HepG2 (cell line): ENCODE measurements at regions not wholly inside any gene's neighbourhood (a gene's known extent, or its start where the extent isn't known, plus 50 kb on each side); places are given as distances from the start of the nearest gene placed in this dataset.

Source experiments
- ATAC-seq: fragments of 200-7000 bp; cut with Tn5 transposase; 3 replicates; pipeline ENCODE4 v1.9.1; 2020; ENCODE audit warnings: mild to moderate bottlenecking, moderate library complexity
- BruUV-seq: library from RNA; stranded (reverse); fragments of 400-500 nt; replicated peaks from 2 replicates; lab custom pipeline; 2021; lab: Mats Ljungman, UMichigan
- CTCF ChIA-PET: fragments of 300-600 bp; formaldehyde crosslinking; extraction: SDS; loops from one replicate; lab custom pipeline; 2021; ENCODE audit warnings: low total read pairs, inconsistent platforms, low intra/inter-chr PET ratio; lab: Yijun Ruan, JAX
- POLR2A ChIA-PET: fragments of 350-600 bp; sonication (Branson Sonifier 250); formaldehyde crosslinking; loops from one replicate; lab custom pipeline; 2020; ENCODE audit warnings: antibody characterized with exemption, inconsistent platforms; lab: Yijun Ruan, JAX
- DNase-seq: peaks from one replicate; pipeline ENCODE4 v3.0.0-alpha.2; 2015; ENCODE audit warnings: low spot score
- FAIRE-seq: peaks from 3 replicates; lab custom pipeline; 2011; peaks lifted over from hg19 to GRCh38; lab: Jason Lieb, UNC
- H2AFZ ChIP-seq: one replicate; pipeline ENCODE4 v1.6.1; 2011; ENCODE audit warnings: low read length, inconsistent platforms
- H3K27ac ChIP-seq: fragments of 300-600 bp; 3 replicates; pipeline ENCODE4 v1.8.0; 2011; ENCODE audit warnings: mixed run types, mild to moderate bottlenecking, mixed read lengths, low read length, inconsistent platforms; ENCODE audit not compliant: insufficient read depth; ENCODE audit errors: extremely low read length
- H3K27me3 ChIP-seq, 2 experiments: fragments of 200-600 bp in 1 of 2; 2 replicates in 1 of 2; 3 replicates in 1 of 2; pipeline versions ENCODE4 v1.6.0 to v1.8.0; 2011; ENCODE audit warnings: low read length in 2 of 2, mild to moderate bottlenecking in 2 of 2, moderate library complexity in 2 of 2, inconsistent platforms in 1 of 2; ENCODE audit not compliant: insufficient read depth in 2 of 2, control insufficient read depth in 1 of 2
- H3K36me3 ChIP-seq, 2 experiments: fragments of 200-600 bp in 1 of 2; replicated peaks in 1 of 2; 2 replicates in 1 of 2; 3 replicates in 1 of 2; pipeline versions ENCODE4 v1.5.1 to v1.8.0; 2011; ENCODE audit warnings: low read length in 2 of 2, inconsistent platforms in 1 of 2; ENCODE audit not compliant: insufficient read depth in 2 of 2, control insufficient read depth in 1 of 2
- H3K4me1 ChIP-seq: 2 replicates; pipeline ENCODE4 v1.5.1; 2012; ENCODE audit warnings: low read length, inconsistent platforms; ENCODE audit not compliant: insufficient read depth
- H3K4me2 ChIP-seq: 2 replicates; pipeline ENCODE4 v1.6.0; 2011; ENCODE audit warnings: low read depth, low read length, inconsistent platforms
- H3K4me3 ChIP-seq, 3 experiments: fragments of 200-600 bp in 1 of 3; sonication (generic), shearing (Covaris generic) in 1 of 3; replicated peaks in 1 of 3; 2 replicates each; pipeline ENCODE4 v1.5.1; 2011 to 2016; ENCODE audit warnings: low read length in 3 of 3, inconsistent platforms in 2 of 3, low read depth in 2 of 3, mild to moderate bottlenecking in 2 of 3, control low read depth in 1 of 3, mixed read lengths in 1 of 3; ENCODE audit not compliant: insufficient read depth in 1 of 3
- H3K79me2 ChIP-seq: one replicate; pipeline ENCODE4 v1.6.1; 2011; ENCODE audit warnings: low read length, inconsistent platforms; ENCODE audit not compliant: insufficient read depth
- H3K9ac ChIP-seq: 2 replicates; pipeline ENCODE4 v1.6.0; 2011; ENCODE audit warnings: mild to moderate bottlenecking, low read depth, low read length, inconsistent platforms; ENCODE audit not compliant: insufficient read depth
- H3K9me3 ChIP-seq: 2 replicates; pipeline ENCODE4 v1.5.1; 2012; ENCODE audit warnings: mild to moderate bottlenecking, low read length
- H4K20me1 ChIP-seq: 2 replicates; pipeline ENCODE4 v1.6.0; 2011; ENCODE audit warnings: inconsistent platforms, mild to moderate bottlenecking, low read length, moderate library complexity; ENCODE audit not compliant: insufficient read depth
- GATAD2A ChIP-seq: IDR thresholded peaks from 2 replicates; pipeline ENCODE4 v1.6.1; 2016
- POLR2AphosphoS2 ChIP-seq: IDR thresholded peaks from 2 replicates; pipeline ENCODE4 v1.6.1; 2011; ENCODE audit warnings: low read depth, low read length, improper control_type of control experiment
- RXRA ChIP-seq: sonication (generic); formaldehyde crosslinking; IDR thresholded peaks from 2 replicates; pipeline ENCODE4 v1.5.1; 2020; ENCODE audit warnings: missing genetic modification reagents
- TARDBP ChIP-seq: sonication (generic); formaldehyde crosslinking; IDR thresholded peaks from 2 replicates; pipeline ENCODE4 v1.8.0; 2022; ENCODE audit warnings: mild to moderate bottlenecking, missing genetic modification reagents
- TCF12 ChIP-seq, 2 experiments: fragments of 450-650 bp in 1 of 2; sonication (generic) in 1 of 2; formaldehyde crosslinking in 1 of 2; IDR thresholded peaks; 2 replicates each; pipeline versions ENCODE4 v1.6.1 to v1.8.0; 2017 to 2022; ENCODE audit warnings: antibody characterized with exemption in 1 of 2, mild to moderate bottlenecking in 1 of 2, missing genetic modification reagents in 1 of 2, moderate library complexity in 1 of 2
- ZFP41 ChIP-seq: sonication (generic); formaldehyde crosslinking; IDR thresholded peaks from 2 replicates; pipeline ENCODE4 v1.4.0; 2020; ENCODE audit warnings: mild to moderate bottlenecking, missing genetic modification reagents, borderline replicate concordance
- ZNF230 ChIP-seq: sonication (generic); formaldehyde crosslinking; IDR thresholded peaks from 2 replicates; pipeline ENCODE4 v1.4.0; 2020; ENCODE audit warnings: mild to moderate bottlenecking, missing genetic modification reagents
- ZNF232 ChIP-seq: sonication (generic); formaldehyde crosslinking; IDR thresholded peaks from 2 replicates; pipeline ENCODE4 v1.4.0; 2020; ENCODE audit warnings: missing genetic modification reagents, borderline replicate concordance
- ZNF282 ChIP-seq: fragments of 450-650 bp; IDR thresholded peaks from 2 replicates; pipeline ENCODE4 v1.6.1; 2018; ENCODE audit not compliant: partially characterized antibody
- ZNF577 ChIP-seq: sonication (generic); formaldehyde crosslinking; IDR thresholded peaks from 2 replicates; pipeline ENCODE4 v1.4.0; 2020; ENCODE audit warnings: mild to moderate bottlenecking, low read depth, missing genetic modification reagents, borderline replicate concordance
- ZNF891 ChIP-seq: sonication (generic); formaldehyde crosslinking; IDR thresholded peaks from 2 replicates; pipeline ENCODE4 v1.5.0; 2020; ENCODE audit warnings: mild to moderate bottlenecking, missing genetic modification reagents
- WGBS: methylation state at CpG from one replicate; pipeline ENCODE4 v1.1.6; 2017; ENCODE audit warnings: low lambda C conversion rate; 5-methylcytosine and 5-hydroxymethylcytosine counted together
- in situ Hi-C: cut with HindIII; loops from 2 replicates; pipeline ENCODE4 v1.10.0; 2017; ENCODE audit warnings: low pct_unique_long_range_greater_than_20kb; ENCODE audit not compliant: extremely low pct_ligation_motif_present
- intact Hi-C: fragments of 100-400 bp; cut with micrococcal nuclease; formaldehyde crosslinking; loops from one replicate; pipeline ENCODE4 v1.10.0; 2022; ENCODE audit not compliant: unreplicated experiment
- TF ChIP-seq, protein P1 (sequence below): sonication (generic); formaldehyde crosslinking; IDR thresholded peaks from 2 replicates; pipeline ENCODE4 v1.5.0; 2020; ENCODE audit warnings: mild to moderate bottlenecking, missing genetic modification reagents
- TF ChIP-seq, protein P2 (sequence below): sonication (generic); formaldehyde crosslinking; IDR thresholded peaks from 2 replicates; pipeline ENCODE4 v1.5.1; 2020; ENCODE audit warnings: missing genetic modification reagents, mild to moderate bottlenecking, borderline replicate concordance
- TF ChIP-seq, protein P3 (sequence below): sonication (generic); formaldehyde crosslinking; conservative IDR thresholded peaks from 2 replicates; pipeline ENCODE4 v1.4.0; 2020; ENCODE audit warnings: missing genetic modification reagents
- TF ChIP-seq, protein P4 (sequence below): sonication (generic); formaldehyde crosslinking; IDR thresholded peaks from 2 replicates; pipeline ENCODE4 v1.5.0; 2020; ENCODE audit warnings: mild to moderate bottlenecking, missing genetic modification reagents, borderline replicate concordance

DNA sequence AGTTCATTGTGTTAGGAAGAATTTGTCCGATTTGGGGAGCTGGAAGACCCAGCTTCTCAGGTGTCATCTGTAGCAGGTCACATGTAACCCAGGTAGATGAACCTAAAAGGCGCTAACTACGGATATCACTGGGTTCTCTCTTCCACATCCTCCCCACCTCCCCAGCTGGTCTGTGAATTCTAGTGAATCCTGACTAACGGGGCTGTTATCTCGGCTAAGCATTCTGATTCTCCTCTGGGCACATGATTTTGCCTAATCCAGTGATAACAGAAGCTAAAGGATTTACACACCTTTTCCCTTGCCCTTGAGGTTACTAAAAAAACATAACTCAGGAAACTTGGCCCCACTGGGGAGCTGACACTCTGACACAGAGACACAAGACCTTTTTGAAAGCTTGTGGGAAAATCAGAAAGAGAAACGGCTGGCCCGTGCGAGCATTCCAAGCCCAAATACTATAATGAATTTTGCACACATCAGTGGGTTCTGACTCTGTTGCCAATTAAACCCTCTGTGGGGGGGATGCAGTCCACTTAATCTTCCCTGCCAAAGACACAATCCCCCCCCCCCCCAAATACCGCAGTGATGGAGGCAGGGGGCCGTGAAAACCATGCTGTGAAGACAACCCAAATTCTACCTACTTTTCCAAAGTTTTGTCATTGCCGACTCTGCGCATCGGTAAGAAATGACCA, 81.0 kb upstream of the FZD10 start (continued):
- TF ChIP-seq, protein P1, sequence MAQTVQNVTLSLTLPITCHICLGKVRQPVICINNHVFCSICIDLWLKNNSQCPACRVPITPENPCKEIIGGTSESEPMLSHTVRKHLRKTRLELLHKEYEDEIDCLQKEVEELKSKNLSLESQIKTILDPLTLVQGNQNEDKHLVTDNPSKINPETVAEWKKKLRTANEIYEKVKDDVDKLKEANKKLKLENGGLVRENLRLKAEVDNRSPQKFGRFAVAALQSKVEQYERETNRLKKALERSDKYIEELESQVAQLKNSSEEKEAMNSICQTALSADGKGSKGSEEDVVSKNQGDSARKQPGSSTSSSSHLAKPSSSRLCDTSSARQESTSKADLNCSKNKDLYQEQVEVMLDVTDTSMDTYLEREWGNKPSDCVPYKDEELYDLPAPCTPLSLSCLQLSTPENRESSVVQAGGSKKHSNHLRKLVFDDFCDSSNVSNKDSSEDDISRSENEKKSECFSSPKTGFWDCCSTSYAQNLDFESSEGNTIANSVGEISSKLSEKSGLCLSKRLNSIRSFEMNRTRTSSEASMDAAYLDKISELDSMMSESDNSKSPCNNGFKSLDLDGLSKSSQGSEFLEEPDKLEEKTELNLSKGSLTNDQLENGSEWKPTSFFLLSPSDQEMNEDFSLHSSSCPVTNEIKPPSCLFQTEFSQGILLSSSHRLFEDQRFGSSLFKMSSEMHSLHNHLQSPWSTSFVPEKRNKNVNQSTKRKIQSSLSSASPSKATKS: no peak
- TF ChIP-seq, protein P2, sequence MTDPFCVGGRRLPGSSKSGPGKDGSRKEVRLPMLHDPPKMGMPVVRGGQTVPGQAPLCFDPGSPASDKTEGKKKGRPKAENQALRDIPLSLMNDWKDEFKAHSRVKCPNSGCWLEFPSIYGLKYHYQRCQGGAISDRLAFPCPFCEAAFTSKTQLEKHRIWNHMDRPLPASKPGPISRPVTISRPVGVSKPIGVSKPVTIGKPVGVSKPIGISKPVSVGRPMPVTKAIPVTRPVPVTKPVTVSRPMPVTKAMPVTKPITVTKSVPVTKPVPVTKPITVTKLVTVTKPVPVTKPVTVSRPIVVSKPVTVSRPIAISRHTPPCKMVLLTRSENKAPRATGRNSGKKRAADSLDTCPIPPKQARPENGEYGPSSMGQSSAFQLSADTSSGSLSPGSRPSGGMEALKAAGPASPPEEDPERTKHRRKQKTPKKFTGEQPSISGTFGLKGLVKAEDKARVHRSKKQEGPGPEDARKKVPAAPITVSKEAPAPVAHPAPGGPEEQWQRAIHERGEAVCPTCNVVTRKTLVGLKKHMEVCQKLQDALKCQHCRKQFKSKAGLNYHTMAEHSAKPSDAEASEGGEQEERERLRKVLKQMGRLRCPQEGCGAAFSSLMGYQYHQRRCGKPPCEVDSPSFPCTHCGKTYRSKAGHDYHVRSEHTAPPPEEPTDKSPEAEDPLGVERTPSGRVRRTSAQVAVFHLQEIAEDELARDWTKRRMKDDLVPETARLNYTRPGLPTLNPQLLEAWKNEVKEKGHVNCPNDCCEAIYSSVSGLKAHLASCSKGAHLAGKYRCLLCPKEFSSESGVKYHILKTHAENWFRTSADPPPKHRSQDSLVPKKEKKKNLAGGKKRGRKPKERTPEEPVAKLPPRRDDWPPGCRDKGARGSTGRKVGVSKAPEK (CRISPR knock-in tag): no peak
- no peak for TF ChIP-seq TCF12 (IDR thresholded peaks at IDR 0.05)
- TF ChIP-seq TCF12 (CRISPR knock-in tag; IDR thresholded peaks at IDR 0.05): no peak
- TF ChIP-seq GATAD2A (CRISPR knock-in tag): no peak
- no peak for TF ChIP-seq ZFP41
- TF ChIP-seq ZNF282: no peak
- no peak for TF ChIP-seq TARDBP (CRISPR knock-in tag)

DNA sequence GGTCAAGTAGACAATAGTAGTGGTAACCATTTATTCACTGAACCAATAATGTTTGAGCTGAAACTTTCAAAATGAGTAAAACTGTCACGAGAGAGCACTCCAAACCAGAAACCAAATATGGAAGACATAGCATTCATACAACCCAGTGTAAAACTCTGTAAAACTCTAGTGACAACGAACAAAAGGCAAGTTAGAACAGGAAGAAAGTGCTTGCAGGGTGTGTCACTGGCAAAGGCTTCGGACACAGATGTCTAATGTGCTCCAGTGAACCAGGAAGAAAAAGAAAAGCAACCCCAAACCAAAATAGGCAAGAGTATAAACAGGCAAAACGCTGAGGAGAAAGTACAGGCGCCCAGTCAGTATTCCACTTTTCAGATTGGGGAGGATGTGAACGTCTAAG, 79.3 kb upstream of the FZD10 start:
- CTCF ChIA-PET: no interaction called here
- Histone ChIP-seq H4K20me1 (no peaks in the 10 kb centered on the region), H3K9ac (no peak overlapping the region), H3K79me2 (no peaks in the 10 kb centered on the region), H3K27me3 (peaks cover 6 to 61% of the 10 kb centered on the region in 2 experiments; a peak in 4 of 5 replicates), H3K9me3 (no peaks in the 10 kb centered on the region), H3K4me1 (no peaks in the 10 kb centered on the region), H3K4me3 (no peak overlapping the region), H3K4me2 (no peak overlapping the region), H3K27ac (no peak overlapping the region), H2AFZ (no peak overlapping the region), H3K36me3 (no peaks in the 10 kb centered on the region)
- ATAC-seq (no peak), DNase-seq (no peak), FAIRE-seq (no peak)
- intact Hi-C loops (no loop called here), in situ Hi-C loops (no loop called here)
- BruUV-seq: no TSS peak
- 7% methylated on average over 6 of the region's 6 CpGs for WGBS
- POLR2A ChIA-PET: no interaction called here
- TF ChIP-seq RXRA (CRISPR knock-in tag) (no peak), POLR2AphosphoS2 (no peak), ZNF577 (no peak), ZNF230 (CRISPR knock-in tag) (no peak), ZNF232 (no peak), ZNF891 (no peak)
- TF ChIP-seq, protein P3, sequence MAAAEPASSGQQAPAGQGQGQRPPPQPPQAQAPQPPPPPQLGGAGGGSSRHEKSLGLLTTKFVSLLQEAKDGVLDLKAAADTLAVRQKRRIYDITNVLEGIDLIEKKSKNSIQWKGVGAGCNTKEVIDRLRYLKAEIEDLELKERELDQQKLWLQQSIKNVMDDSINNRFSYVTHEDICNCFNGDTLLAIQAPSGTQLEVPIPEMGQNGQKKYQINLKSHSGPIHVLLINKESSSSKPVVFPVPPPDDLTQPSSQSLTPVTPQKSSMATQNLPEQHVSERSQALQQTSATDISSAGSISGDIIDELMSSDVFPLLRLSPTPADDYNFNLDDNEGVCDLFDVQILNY: no peak
- TF ChIP-seq, protein P4, sequence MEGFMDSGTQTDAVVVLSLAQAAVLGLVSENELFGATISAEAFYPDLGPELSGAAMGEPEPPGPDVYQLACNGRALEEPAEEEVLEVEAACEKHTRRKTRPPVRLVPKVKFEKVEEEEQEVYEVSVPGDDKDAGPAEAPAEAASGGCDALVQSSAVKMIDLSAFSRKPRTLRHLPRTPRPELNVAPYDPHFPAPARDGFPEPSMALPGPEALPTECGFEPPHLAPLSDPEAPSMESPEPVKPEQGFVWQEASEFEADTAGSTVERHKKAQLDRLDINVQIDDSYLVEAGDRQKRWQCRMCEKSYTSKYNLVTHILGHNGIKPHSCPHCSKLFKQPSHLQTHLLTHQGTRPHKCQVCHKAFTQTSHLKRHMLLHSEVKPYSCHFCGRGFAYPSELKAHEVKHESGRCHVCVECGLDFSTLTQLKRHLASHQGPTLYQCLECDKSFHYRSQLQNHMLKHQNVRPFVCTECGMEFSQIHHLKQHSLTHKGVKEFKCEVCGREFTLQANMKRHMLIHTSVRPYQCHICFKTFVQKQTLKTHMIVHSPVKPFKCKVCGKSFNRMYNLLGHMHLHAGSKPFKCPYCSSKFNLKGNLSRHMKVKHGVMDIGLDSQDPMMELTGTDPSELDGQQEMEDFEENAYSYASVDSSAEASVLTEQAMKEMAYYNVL (CRISPR knock-in tag): no peak
